ENCODE measurements at regions not wholly inside any gene's neighbourhood (a gene's known extent, or its start where the extent isn't known, plus 50 kb on each side); places are given as distances from the start of the nearest gene placed in this dataset.

GRCh38 chr2:155722290-155722689 lies 610.2 kb downstream of the NR4A2 start:
- TF ChIP-seq EZH2phosphoT487 (IDR thresholded peaks at IDR 0.05; ENCODE audit: borderline replicate concordance, low read length) = no peak
- no peak for TF ChIP-seq CTCF (IDR thresholded peaks at IDR 0.05; ENCODE audit: low read depth, low read length, poor library complexity, severe bottlenecking)

Measured in DOHH2 (cell line).